ENCODE measurements at regions not wholly inside any gene's neighbourhood (a gene's known extent, or its start where the extent isn't known, plus 50 kb on each side); places are given as distances from the start of the nearest gene placed in this dataset.

GRCh38 chr6:104286641-104287040 is 573.1 kb downstream of the HACE1 start:
- Histone ChIP-seq H3K9me3 (no peaks in the 10 kb centered on the region), H3K27ac (no peak overlapping the region), H3K4me3 (no peak overlapping the region), H3K36me3 (no peaks in the 10 kb centered on the region), H3K4me1 (no peaks in the 10 kb centered on the region), H3K27me3 (no peaks in the 10 kb centered on the region)
- no peak for TF ChIP-seq POLR2A (IDR thresholded peaks at IDR 0.05)
- no peak for TF ChIP-seq EP300 (IDR thresholded peaks at IDR 0.05; ENCODE audit: low read depth)
- no peak for TF ChIP-seq POLR2AphosphoS5 (IDR thresholded peaks at IDR 0.05)
- TF ChIP-seq CTCF (IDR thresholded peaks at IDR 0.05), result no peak
- intact Hi-C loops (cut with DNase I; ENCODE audit: low total_unique reads), result no loop called here
- 74 to 89% methylated on average over 1 of the region's 1 CpG for WGBS, 2 donors (ENCODE audit: low coverage in 1 of 2)
- in situ Hi-C loops (cut with MboI; ENCODE audit: low pct_ligation_motif_present in 1 of 4, low pct_unique_long_range_greater_than_20kb in 1 of 4, low sequenced_read_pairs in 3 of 4), result no loop called here
- DNase-seq, result no peak

GRCh38 chr6:104284872-104285271 is 574.8 kb downstream of the HACE1 start:
- no peaks in the 10 kb centered on the region for H3K4me1 ChIP-seq
- in situ Hi-C loops (cut with MboI; ENCODE audit: low pct_ligation_motif_present in 1 of 4, low pct_unique_long_range_greater_than_20kb in 1 of 4, low sequenced_read_pairs in 3 of 4), result no loop called here
- H3K9me3 ChIP-seq, result no peaks in the 10 kb centered on the region
- H3K27me3 ChIP-seq, result no peaks in the 10 kb centered on the region
- intact Hi-C loops (cut with DNase I; ENCODE audit: low total_unique reads), result no loop called here
- 63 to 78% methylated on average over 4 of the region's 4 CpGs for WGBS, 2 donors (ENCODE audit: low coverage in 1 of 2)
- no peak overlapping the region for H3K4me3 ChIP-seq
- no peaks in the 10 kb centered on the region for H3K36me3 ChIP-seq
- TF ChIP-seq POLR2AphosphoS5 (IDR thresholded peaks at IDR 0.05) (no peak), EP300 (IDR thresholded peaks at IDR 0.05; ENCODE audit: low read depth) (no peak), POLR2A (IDR thresholded peaks at IDR 0.05) (no peak), CTCF (IDR thresholded peaks at IDR 0.05) (no peak)
- H3K27ac ChIP-seq, result no peak overlapping the region
- no peak for DNase-seq

- Histone ChIP-seq H3K27me3 (no peaks in the 10 kb centered on the region), H3K9me3 (no peaks in the 10 kb centered on the region), H3K36me3 (no peaks in the 10 kb centered on the region), H3K27ac (no peak overlapping the region), H3K4me1 (no peaks in the 10 kb centered on the region), H3K4me3 (no peak overlapping the region)
- TF ChIP-seq EP300 (IDR thresholded peaks at IDR 0.05; ENCODE audit: low read depth) (no peak), CTCF (IDR thresholded peaks at IDR 0.05) (no peak), POLR2AphosphoS5 (IDR thresholded peaks at IDR 0.05) (no peak), POLR2A (IDR thresholded peaks at IDR 0.05) (no peak)
- in situ Hi-C loops (cut with MboI; ENCODE audit: low pct_ligation_motif_present in 1 of 4, low pct_unique_long_range_greater_than_20kb in 1 of 4, low sequenced_read_pairs in 3 of 4), result no loop called here
- intact Hi-C loops (cut with DNase I; ENCODE audit: low total_unique reads), result no loop called here
- no peak for DNase-seq
- WGBS, 2 donors (ENCODE audit: low coverage in 1 of 2), result 90 to 94% methylated on average over 2 of the region's 2 CpGs
Measured at GRCh38 chr6:104282581-104282980, 577.1 kb downstream of the HACE1 start.

GRCh38 chr6:104281370-104281769 is 578.3 kb downstream of the HACE1 start:
- H3K9me3 ChIP-seq, result no peaks in the 10 kb centered on the region
- no peaks in the 10 kb centered on the region for H3K4me1 ChIP-seq
- WGBS, 2 donors (ENCODE audit: low coverage in 1 of 2), result 67% methylated on average over 3 of the region's 3 CpGs; no CpG with 5 or more reads in 1 of the 2 donors
- in situ Hi-C loops (cut with MboI; ENCODE audit: low pct_ligation_motif_present in 1 of 4, low pct_unique_long_range_greater_than_20kb in 1 of 4, low sequenced_read_pairs in 3 of 4) (no loop called here), intact Hi-C loops (cut with DNase I; ENCODE audit: low total_unique reads) (no loop called here)
- no peak overlapping the region for H3K4me3 ChIP-seq
- TF ChIP-seq EP300 (IDR thresholded peaks at IDR 0.05; ENCODE audit: low read depth) (no peak), POLR2A (IDR thresholded peaks at IDR 0.05) (no peak), POLR2AphosphoS5 (IDR thresholded peaks at IDR 0.05) (no peak)
- no peaks in the 10 kb centered on the region for H3K27me3 ChIP-seq
- no peak overlapping the region for H3K27ac ChIP-seq
- DNase-seq, result no peak
- no peaks in the 10 kb centered on the region for H3K36me3 ChIP-seq

- in situ Hi-C loops (cut with MboI; ENCODE audit: low pct_ligation_motif_present in 1 of 4, low pct_unique_long_range_greater_than_20kb in 1 of 4, low sequenced_read_pairs in 3 of 4), result no loop called here
- WGBS, 2 donors (ENCODE audit: low coverage in 1 of 2), result 74 to 82% methylated on average over 1 of the region's 1 CpG
Measured at GRCh38 chr6:104268389-104268788, 591.3 kb downstream of the HACE1 start.

More at GRCh38 chr6:104268389-104268788, 591.3 kb downstream of the HACE1 start:
- Histone ChIP-seq H3K36me3 (no peaks in the 10 kb centered on the region), H3K27ac (no peak overlapping the region), H3K27me3 (no peaks in the 10 kb centered on the region), H3K4me3 (no peak overlapping the region), H3K9me3 (no peaks in the 10 kb centered on the region), H3K4me1 (no peaks in the 10 kb centered on the region)
- no peak for TF ChIP-seq CTCF (IDR thresholded peaks at IDR 0.05)
- intact Hi-C loops (cut with DNase I; ENCODE audit: low total_unique reads), result no loop called here
- no peak for DNase-seq
